Esophagus squamous epithelium (tissue), 4 donors: ENCODE measurements at regions not wholly inside any gene's neighbourhood (a gene's known extent, or its start where the extent isn't known, plus 50 kb on each side); places are given as distances from the start of the nearest gene placed in this dataset.

ENCODE experiments used
- POLR2A ChIP-seq, 4 donors: fragments of 450-650 bp; IDR thresholded peaks; one replicate each; pipeline ENCODE4 v1.6.1; 2017; ENCODE audit warnings: antibody characterized with exemption in 4 of 4, mild to moderate bottlenecking in 4 of 4, moderate library complexity in 3 of 4
- TF ChIP-seq, protein P1 (sequence below), 6 experiments: fragments of 450-650 bp in 4 of 6; fragments of 200-600 bp in 2 of 6; sonication (generic) in 2 of 6; IDR thresholded peaks; one replicate each; pipeline ENCODE4 v1.5.1; 2016 to 2019; ENCODE audit warnings: antibody characterized with exemption in 6 of 6, mild to moderate bottlenecking in 4 of 6, moderate library complexity in 4 of 6

DNA sequence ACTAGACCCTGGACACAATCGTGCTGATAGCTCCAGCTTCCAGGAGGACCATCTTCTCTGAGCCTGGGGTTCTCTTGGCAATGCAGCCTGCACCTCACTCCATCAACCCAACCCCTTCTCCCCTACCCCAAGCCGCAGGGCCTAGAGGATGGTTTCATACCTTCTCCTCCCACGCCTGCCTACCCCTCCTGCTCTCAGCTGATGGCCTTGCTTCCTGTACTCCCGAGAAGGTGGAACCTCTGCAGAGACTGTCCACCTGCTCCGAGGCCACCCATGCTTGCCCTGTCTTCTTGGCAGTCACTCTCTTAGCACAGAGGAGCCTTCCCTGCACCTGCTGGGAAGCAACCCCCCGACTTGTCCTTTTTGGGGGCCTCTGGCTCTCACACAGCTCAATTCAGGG, 241.9 kb downstream of the IRX2 start:
- TF ChIP-seq, protein P1, sequence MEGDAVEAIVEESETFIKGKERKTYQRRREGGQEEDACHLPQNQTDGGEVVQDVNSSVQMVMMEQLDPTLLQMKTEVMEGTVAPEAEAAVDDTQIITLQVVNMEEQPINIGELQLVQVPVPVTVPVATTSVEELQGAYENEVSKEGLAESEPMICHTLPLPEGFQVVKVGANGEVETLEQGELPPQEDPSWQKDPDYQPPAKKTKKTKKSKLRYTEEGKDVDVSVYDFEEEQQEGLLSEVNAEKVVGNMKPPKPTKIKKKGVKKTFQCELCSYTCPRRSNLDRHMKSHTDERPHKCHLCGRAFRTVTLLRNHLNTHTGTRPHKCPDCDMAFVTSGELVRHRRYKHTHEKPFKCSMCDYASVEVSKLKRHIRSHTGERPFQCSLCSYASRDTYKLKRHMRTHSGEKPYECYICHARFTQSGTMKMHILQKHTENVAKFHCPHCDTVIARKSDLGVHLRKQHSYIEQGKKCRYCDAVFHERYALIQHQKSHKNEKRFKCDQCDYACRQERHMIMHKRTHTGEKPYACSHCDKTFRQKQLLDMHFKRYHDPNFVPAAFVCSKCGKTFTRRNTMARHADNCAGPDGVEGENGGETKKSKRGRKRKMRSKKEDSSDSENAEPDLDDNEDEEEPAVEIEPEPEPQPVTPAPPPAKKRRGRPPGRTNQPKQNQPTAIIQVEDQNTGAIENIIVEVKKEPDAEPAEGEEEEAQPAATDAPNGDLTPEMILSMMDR (IDR thresholded peaks at IDR 0.05) = no peak
- TF ChIP-seq POLR2A (IDR thresholded peaks at IDR 0.05) = no peak
